ENCODE measurements at regions not wholly inside any gene's neighbourhood (a gene's known extent, or its start where the extent isn't known, plus 50 kb on each side); places are given as distances from the start of the nearest gene placed in this dataset.
"Not testable (repeated sequence)": the region's sequence is repeated elsewhere in the genome, so short reads cannot be mapped to it uniquely, and the experiment has no call there.

- H3K4me3 ChIP-seq, result no peak overlapping the region
- no peak overlapping the region for H3K27ac ChIP-seq
- no peaks in the 10 kb centered on the region for H3K4me1 ChIP-seq
- no peak for DNase-seq (ENCODE audit: extremely low spot score in 2 of 2)
- TF ChIP-seq CTCF (IDR thresholded peaks at IDR 0.05), result no peak
- TF ChIP-seq POLR2A (IDR thresholded peaks at IDR 0.05), result no peak
- no peaks in the 10 kb centered on the region for H3K36me3 ChIP-seq
- intact Hi-C loops (cut with DNase I), result no loop called here
- H3K27me3 ChIP-seq, result no peaks in the 10 kb centered on the region
- H3K9me3 ChIP-seq, result peaks cover 7% of the 10 kb centered on the region
These were observed 189.2 kb downstream of the UXS1 start for GRCh38 chr2:106004851-106005250.

- no peak overlapping the region for H3K27ac ChIP-seq
- no peaks in the 10 kb centered on the region for H3K36me3 ChIP-seq
- no peak overlapping the region for H3K4me3 ChIP-seq
- no peak for DNase-seq (ENCODE audit: extremely low spot score in 2 of 2)
- H3K27me3 ChIP-seq, result no peaks in the 10 kb centered on the region
- no peaks in the 10 kb centered on the region for H3K9me3 ChIP-seq
- TF ChIP-seq POLR2AphosphoS5 (IDR thresholded peaks at IDR 0.05; ENCODE audit: insufficient read depth in 1 of 2, low read depth in 1 of 2), result no peak
- no peak for TF ChIP-seq CTCF (IDR thresholded peaks at IDR 0.05)
- no peak for TF ChIP-seq POLR2A (IDR thresholded peaks at IDR 0.05)
- intact Hi-C loops (cut with DNase I), result no loop called here
- no peaks in the 10 kb centered on the region for H3K4me1 ChIP-seq
These were observed 194.7 kb downstream of the UXS1 start for GRCh38 chr2:105999211-105999989.

GRCh38 chr2:105997711-105998110, 196.4 kb downstream of the UXS1 start:
- intact Hi-C loops (cut with DNase I), result no loop called here
- Histone ChIP-seq H3K36me3 (no peaks in the 10 kb centered on the region), H3K27ac (no peak overlapping the region), H3K9me3 (no peaks in the 10 kb centered on the region), H3K4me3 (no peak overlapping the region), H3K4me1 (no peaks in the 10 kb centered on the region), H3K27me3 (no peaks in the 10 kb centered on the region)
- DNase-seq (ENCODE audit: extremely low spot score in 2 of 2), result no peak
- TF ChIP-seq POLR2A (IDR thresholded peaks at IDR 0.05) (no peak), POLR2AphosphoS5 (IDR thresholded peaks at IDR 0.05; ENCODE audit: insufficient read depth in 1 of 2, low read depth in 1 of 2) (no peak), CTCF (IDR thresholded peaks at IDR 0.05) (no peak)

- Histone ChIP-seq H3K9me3 (no peaks in the 10 kb centered on the region), H3K27ac (no peak overlapping the region), H3K27me3 (no peaks in the 10 kb centered on the region), H3K4me1 (no peaks in the 10 kb centered on the region), H3K4me3 (no peak overlapping the region), H3K36me3 (no peaks in the 10 kb centered on the region)
- intact Hi-C loops (cut with DNase I), result no loop called here
- no peak for TF ChIP-seq POLR2A (IDR thresholded peaks at IDR 0.05)
- no peak for TF ChIP-seq CTCF (IDR thresholded peaks at IDR 0.05)
- no peak for TF ChIP-seq POLR2AphosphoS5 (IDR thresholded peaks at IDR 0.05; ENCODE audit: insufficient read depth in 1 of 2, low read depth in 1 of 2)
- no peak for DNase-seq (ENCODE audit: extremely low spot score in 2 of 2)
These were observed 203.5 kb downstream of the UXS1 start for GRCh38 chr2:105990624-105991023.

- H3K36me3 ChIP-seq; DNase-seq (ENCODE audit: extremely low spot score in 2 of 2); H3K9me3 ChIP-seq; intact Hi-C loops (cut with DNase I); H3K4me3 ChIP-seq; H3K27ac ChIP-seq; H3K4me1 ChIP-seq; H3K27me3 ChIP-seq: not testable (repeated sequence)
These were observed 204.3 kb downstream of the UXS1 start for GRCh38 chr2:105989803-105990202.
